PC-3 (cell line): ENCODE measurements at regions not wholly inside any gene's neighbourhood (a gene's known extent, or its start where the extent isn't known, plus 50 kb on each side); places are given as distances from the start of the nearest gene placed in this dataset.

ENCODE experiments used
- ATAC-seq: fragments of 200-7000 bp; cut with Tn5 transposase; 2 replicates; pipeline ENCODE4 v1.9.1; 2020; ENCODE audit warnings: mild to moderate bottlenecking, moderate library complexity
- BruUV-seq: library from RNA; stranded (reverse); fragments of 400-500 nt; replicated peaks from 2 replicates; lab custom pipeline; 2021; lab: Mats Ljungman, UMichigan
- CTCF ChIA-PET: fragments of 300-600 bp; sonication (Branson Sonifier 250); formaldehyde crosslinking; loops from one replicate; lab custom pipeline; 2022; ENCODE audit warnings: antibody characterized with exemption; lab: Charles Lee
- POLR2A ChIA-PET: fragments of 300-600 bp; sonication (Branson Sonifier 250); formaldehyde crosslinking; loops from one replicate; lab custom pipeline; 2022; ENCODE audit warnings: antibody characterized with exemption; ENCODE audit not compliant: unreplicated experiment; lab: Charles Lee
- DNase-seq: peaks from one replicate; pipeline ENCODE4 v3.0.0-alpha.2; 2015
- H2AFZ ChIP-seq: fragments of 300-600 bp; sonication (generic); 2 replicates; pipeline ENCODE4 v1.6.0; 2016; ENCODE audit warnings: antibody characterized with exemption, low read length
- H3F3A ChIP-seq: fragments of 300-600 bp; sonication (generic); one replicate; pipeline ENCODE4 v1.6.0; 2017; ENCODE audit warnings: antibody characterized with exemption, low read length, control low read depth, mild to moderate bottlenecking; ENCODE audit not compliant: unreplicated experiment
- H3K27ac ChIP-seq: fragments of 300-600 bp; sonication (generic); 2 replicates; pipeline ENCODE4 v1.5.1; 2016; ENCODE audit warnings: mild to moderate bottlenecking, low read length
- H3K27me3 ChIP-seq: fragments of 300-600 bp; sonication (generic); 2 replicates; pipeline ENCODE4 v1.6.1; 2016; ENCODE audit warnings: low read length, mixed read lengths
- H3K36me3 ChIP-seq: fragments of 300-600 bp; sonication (generic); 2 replicates; pipeline ENCODE4 v1.6.1; 2016; ENCODE audit warnings: low read depth, mixed run types, low read length, mixed read lengths
- H3K4me1 ChIP-seq: fragments of 300-600 bp; sonication (generic); 2 replicates; pipeline ENCODE4 v1.5.1; 2016; ENCODE audit warnings: low read length; ENCODE audit not compliant: insufficient read depth
- H3K4me2 ChIP-seq: fragments of 300-600 bp; sonication (generic); 2 replicates; pipeline ENCODE4 v1.6.0; 2016; ENCODE audit warnings: low read length
- H3K4me3 ChIP-seq: fragments of 300-600 bp; sonication (generic); 2 replicates; pipeline ENCODE4 v1.5.1; 2016; ENCODE audit warnings: mild to moderate bottlenecking, low read length, mixed read lengths
- H3K79me2 ChIP-seq: fragments of 300-600 bp; sonication (generic); 2 replicates; pipeline ENCODE4 v1.6.1; 2017; ENCODE audit warnings: low read length, mixed read lengths
- H3K9ac ChIP-seq: fragments of 300-600 bp; sonication (generic); 2 replicates; pipeline ENCODE4 v1.6.0; 2016; ENCODE audit warnings: mild to moderate bottlenecking, low read length
- H3K9me2 ChIP-seq: fragments of 300-600 bp; sonication (generic); replicated peaks from 2 replicates; pipeline ENCODE4 v1.6.1; 2016; ENCODE audit warnings: mixed run types, low read length, mixed read lengths
- H3K9me3 ChIP-seq: fragments of 300-600 bp; sonication (generic); 2 replicates; pipeline ENCODE4 v1.6.1; 2016; ENCODE audit warnings: low read length, mixed read lengths
- H4K20me1 ChIP-seq: fragments of 300-600 bp; sonication (generic); 2 replicates; pipeline ENCODE4 v1.6.1; 2016; ENCODE audit warnings: low read length, mixed read lengths
- EZH2 ChIP-seq: fragments of 300-600 bp; sonication (generic); IDR thresholded peaks from one replicate; pipeline ENCODE4 v1.6.1; 2017; ENCODE audit warnings: antibody characterized with exemption, mild to moderate bottlenecking, low read length; ENCODE audit not compliant: unreplicated experiment
- EZH2phosphoT487 ChIP-seq: fragments of 300-600 bp; sonication (generic); IDR thresholded peaks from 2 replicates; pipeline ENCODE4 v1.6.1; 2018; ENCODE audit warnings: mild to moderate bottlenecking, antibody characterized with exemption, low read length, borderline replicate concordance
- intact Hi-C: fragments of 100-400 bp; cut with micrococcal nuclease; formaldehyde crosslinking; loops from 2 replicates; pipeline ENCODE4 v1.9.0; 2023
- TF ChIP-seq, protein P1 (sequence below): fragments of 300-600 bp; sonication (generic); conservative IDR thresholded peaks from 2 replicates; pipeline ENCODE4 v1.5.1; 2017; ENCODE audit warnings: antibody characterized with exemption, low read depth, mild to moderate bottlenecking, low read length

DNA sequence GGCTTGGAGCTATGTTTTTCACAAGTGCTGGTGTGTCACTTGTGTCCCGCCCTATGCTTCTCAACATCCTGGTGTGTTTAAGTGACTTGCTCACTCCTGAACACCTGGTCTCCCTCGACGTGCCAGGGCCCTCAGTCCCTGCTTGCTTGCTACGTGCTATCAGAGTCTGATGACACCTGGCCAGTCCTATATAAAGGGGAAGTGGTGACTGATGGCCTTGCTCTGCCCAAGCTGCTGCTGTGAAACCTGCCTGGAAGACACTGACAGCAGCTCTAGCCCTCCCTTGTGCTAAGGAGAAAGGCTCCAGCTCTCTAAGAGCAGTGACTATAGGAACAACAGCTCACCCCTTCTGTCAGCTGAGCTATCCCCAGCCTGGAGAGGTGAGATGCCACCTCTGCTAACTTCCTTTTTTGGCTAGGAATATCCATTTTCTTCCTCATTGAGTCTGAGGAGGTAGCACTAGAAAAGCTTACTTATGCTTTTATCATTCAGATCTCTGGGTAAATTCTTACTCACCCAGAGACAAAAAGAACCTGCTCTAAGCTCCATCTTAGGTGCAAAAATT is 77.2 kb upstream of the PLXNA4 start:
- intact Hi-C loops: no loop called here
- BruUV-seq: no TSS peak
- Histone ChIP-seq H3F3A (no peaks in the 10 kb centered on the region), H3K27ac (no peak overlapping the region), H3K4me3 (no peak overlapping the region), H4K20me1 (no peaks in the 10 kb centered on the region), H3K27me3 (no peaks in the 10 kb centered on the region), H3K79me2 (no peaks in the 10 kb centered on the region), H3K4me2 (no peak overlapping the region), H3K9ac (no peak overlapping the region), H3K36me3 (no peaks in the 10 kb centered on the region), H3K4me1 (0 out of 2 replicates have a peak, but pooled peaks cover 6% of the 10 kb centered on the region), H3K9me2 (0 out of 2 replicates have a peak, but pooled peaks cover 4% of the 10 kb centered on the region), H3K9me3 (no peaks in the 10 kb centered on the region), H2AFZ (no peak overlapping the region)
- ATAC-seq: no peak
- ChIA-PET CTCF (interaction anchor here (0.6 kb wide), 2 partner anchors 64 to 166 kb away, joined by 3 read pairs; no protein-coding TSS in a partner anchor), POLR2A (no interaction called here)
- DNase-seq: no peak
- TF ChIP-seq EZH2phosphoT487: no peak
- no peak for TF ChIP-seq EZH2
- TF ChIP-seq, protein P1, sequence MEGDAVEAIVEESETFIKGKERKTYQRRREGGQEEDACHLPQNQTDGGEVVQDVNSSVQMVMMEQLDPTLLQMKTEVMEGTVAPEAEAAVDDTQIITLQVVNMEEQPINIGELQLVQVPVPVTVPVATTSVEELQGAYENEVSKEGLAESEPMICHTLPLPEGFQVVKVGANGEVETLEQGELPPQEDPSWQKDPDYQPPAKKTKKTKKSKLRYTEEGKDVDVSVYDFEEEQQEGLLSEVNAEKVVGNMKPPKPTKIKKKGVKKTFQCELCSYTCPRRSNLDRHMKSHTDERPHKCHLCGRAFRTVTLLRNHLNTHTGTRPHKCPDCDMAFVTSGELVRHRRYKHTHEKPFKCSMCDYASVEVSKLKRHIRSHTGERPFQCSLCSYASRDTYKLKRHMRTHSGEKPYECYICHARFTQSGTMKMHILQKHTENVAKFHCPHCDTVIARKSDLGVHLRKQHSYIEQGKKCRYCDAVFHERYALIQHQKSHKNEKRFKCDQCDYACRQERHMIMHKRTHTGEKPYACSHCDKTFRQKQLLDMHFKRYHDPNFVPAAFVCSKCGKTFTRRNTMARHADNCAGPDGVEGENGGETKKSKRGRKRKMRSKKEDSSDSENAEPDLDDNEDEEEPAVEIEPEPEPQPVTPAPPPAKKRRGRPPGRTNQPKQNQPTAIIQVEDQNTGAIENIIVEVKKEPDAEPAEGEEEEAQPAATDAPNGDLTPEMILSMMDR: no peak

DNA sequence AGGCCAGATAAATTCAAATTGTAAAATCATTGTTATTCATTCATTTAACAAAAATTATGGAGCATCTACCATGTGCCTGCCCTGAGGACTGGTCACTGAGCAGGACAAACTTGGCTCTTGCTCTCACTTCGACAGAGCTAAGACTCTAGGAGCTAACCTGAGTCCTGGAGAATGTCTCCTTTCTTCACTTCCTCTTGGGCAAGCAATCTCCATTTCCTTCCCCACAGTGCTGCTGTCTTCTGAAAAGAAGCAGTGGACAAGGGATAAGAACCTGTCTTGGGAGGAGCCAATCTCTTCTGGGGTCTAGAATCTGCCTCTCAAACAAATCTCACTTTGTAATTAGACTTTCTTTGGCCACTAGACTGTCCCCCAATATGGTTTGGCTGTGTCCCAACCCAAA is 76.2 kb upstream of the PLXNA4 start:
- H3K9ac ChIP-seq: no peak overlapping the region
- POLR2A ChIA-PET: no interaction called here
- H4K20me1 ChIP-seq: no peaks in the 10 kb centered on the region
- no peak for DNase-seq
- H3F3A ChIP-seq: no peaks in the 10 kb centered on the region
- no peak overlapping the region for H3K27ac ChIP-seq
- H3K27me3 ChIP-seq: no peaks in the 10 kb centered on the region
- TF ChIP-seq EZH2 (no peak), EZH2phosphoT487 (no peak)
- TF ChIP-seq, protein P1: no peak
- no peaks in the 10 kb centered on the region for H3K79me2 ChIP-seq
- H2AFZ ChIP-seq: no peak overlapping the region
- no peak overlapping the region for H3K4me2 ChIP-seq
- no peaks in the 10 kb centered on the region for H3K9me3 ChIP-seq
- no TSS peak for BruUV-seq
- CTCF ChIA-PET: no interaction called here
- intact Hi-C loops: no loop called here
- 0 out of 2 replicates have a peak, but pooled peaks cover 6% of the 10 kb centered on the region for H3K4me1 ChIP-seq
- 0 out of 2 replicates have a peak, but pooled peaks cover 4% of the 10 kb centered on the region for H3K9me2 ChIP-seq
- no peak for ATAC-seq
- H3K36me3 ChIP-seq: no peaks in the 10 kb centered on the region
- no peak overlapping the region for H3K4me3 ChIP-seq

DNA sequence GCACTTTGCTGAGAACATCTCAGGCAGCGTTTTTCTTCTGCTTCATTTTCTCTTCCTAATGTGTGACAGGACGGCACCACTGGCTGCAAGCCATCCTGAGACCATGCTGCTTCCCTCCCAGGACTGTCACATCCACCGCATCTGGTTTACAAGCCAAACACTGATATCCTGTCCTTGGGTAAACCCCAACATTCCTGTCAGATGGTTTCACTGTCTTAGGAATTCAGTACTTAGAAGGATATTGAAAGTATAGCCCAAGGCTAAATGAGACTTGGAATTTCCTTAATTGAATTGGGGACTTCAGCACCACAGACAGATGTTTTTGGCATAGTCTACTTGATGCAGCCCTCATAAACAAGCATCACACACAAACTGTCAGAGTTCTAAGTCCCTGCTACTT is 74.2 kb upstream of the PLXNA4 start:
- Histone ChIP-seq H3K4me3 (no peak overlapping the region), H3K27me3 (no peaks in the 10 kb centered on the region), H4K20me1 (no peaks in the 10 kb centered on the region), H3K4me2 (peak overlapping the region; percentile 24), H3K27ac (no peak overlapping the region), H3K79me2 (no peaks in the 10 kb centered on the region), H3K36me3 (no peaks in the 10 kb centered on the region), H3K4me1 (0 out of 2 replicates have a peak, but pooled peaks cover 6% of the 10 kb centered on the region), H3F3A (no peaks in the 10 kb centered on the region), H3K9ac (no peak overlapping the region), H2AFZ (no peak overlapping the region), H3K9me3 (no peaks in the 10 kb centered on the region), H3K9me2 (0 out of 2 replicates have a peak, but pooled peaks cover 4% of the 10 kb centered on the region)
- TF ChIP-seq, protein P1: no peak
- TF ChIP-seq EZH2phosphoT487 (no peak), EZH2 (no peak)
- intact Hi-C loops: no loop called here
- BruUV-seq: no TSS peak
- ChIA-PET POLR2A (interaction anchor here (0.6 kb wide), 1 partner anchor 398 kb away, joined by 3 read pairs; no protein-coding TSS in a partner anchor), CTCF (no interaction called here)
- DNase-seq (peak; percentile 81), ATAC-seq (peak; percentile 71)
